ENCODE measurements at regions not wholly inside any gene's neighbourhood (a gene's known extent, or its start where the extent isn't known, plus 50 kb on each side); places are given as distances from the start of the nearest gene placed in this dataset.

- no peak for DNase-seq (ENCODE audit: low read depth)
- no peak overlapping the region for H3K4me3 ChIP-seq (ENCODE audit: control insufficient read depth, low read depth, low read length)
- TF ChIP-seq CTCF (IDR thresholded peaks at IDR 0.05; ENCODE audit: control insufficient read depth, insufficient read depth, low read depth, low read length, missing control alignments): no peak
Observed at GRCh38 chr2:156037482-156037881, 295.0 kb downstream of the NR4A2 start.

GRCh38 chr2:156031121-156031520 lies 301.4 kb downstream of the NR4A2 start:
- H3K4me3 ChIP-seq (ENCODE audit: control insufficient read depth, low read depth, low read length): no peak overlapping the region
- TF ChIP-seq CTCF (IDR thresholded peaks at IDR 0.05; ENCODE audit: control insufficient read depth, insufficient read depth, low read depth, low read length, missing control alignments): no peak
- no peak for DNase-seq (ENCODE audit: low read depth)

DNA sequence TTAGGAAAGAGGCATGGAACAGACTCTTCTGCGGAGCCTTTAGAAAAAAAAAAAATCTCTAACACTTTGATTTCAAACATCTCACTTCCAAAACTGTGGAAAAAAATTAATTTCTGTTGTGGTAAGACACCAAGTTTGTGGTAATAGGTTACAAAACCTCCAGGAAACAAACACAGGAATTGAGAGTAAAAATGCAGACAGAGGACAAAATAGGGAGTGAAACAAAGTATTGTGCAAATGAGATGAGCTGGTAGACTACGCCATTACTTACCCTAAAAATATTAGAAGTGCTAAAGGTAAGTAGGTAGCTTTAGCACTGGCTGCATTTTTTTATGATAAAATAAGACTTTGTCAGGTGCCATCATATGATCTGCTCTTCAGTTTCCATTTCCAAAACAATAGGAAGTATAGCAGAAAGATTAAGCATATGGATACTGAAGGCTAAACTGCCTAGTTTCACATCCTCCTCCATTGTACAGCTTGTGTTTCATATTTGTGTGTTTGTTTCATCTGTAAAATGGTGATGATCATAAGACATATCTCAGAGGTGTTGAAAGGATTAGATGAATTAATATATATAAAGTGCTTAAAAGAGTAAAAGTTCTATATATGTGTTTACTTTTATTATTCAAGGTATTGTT lies 309.2 kb downstream of the NR4A2 start:
- TF ChIP-seq CTCF (IDR thresholded peaks at IDR 0.05; ENCODE audit: control insufficient read depth, insufficient read depth, low read depth, low read length, missing control alignments): no peak
- DNase-seq (ENCODE audit: low read depth): no peak

DNA sequence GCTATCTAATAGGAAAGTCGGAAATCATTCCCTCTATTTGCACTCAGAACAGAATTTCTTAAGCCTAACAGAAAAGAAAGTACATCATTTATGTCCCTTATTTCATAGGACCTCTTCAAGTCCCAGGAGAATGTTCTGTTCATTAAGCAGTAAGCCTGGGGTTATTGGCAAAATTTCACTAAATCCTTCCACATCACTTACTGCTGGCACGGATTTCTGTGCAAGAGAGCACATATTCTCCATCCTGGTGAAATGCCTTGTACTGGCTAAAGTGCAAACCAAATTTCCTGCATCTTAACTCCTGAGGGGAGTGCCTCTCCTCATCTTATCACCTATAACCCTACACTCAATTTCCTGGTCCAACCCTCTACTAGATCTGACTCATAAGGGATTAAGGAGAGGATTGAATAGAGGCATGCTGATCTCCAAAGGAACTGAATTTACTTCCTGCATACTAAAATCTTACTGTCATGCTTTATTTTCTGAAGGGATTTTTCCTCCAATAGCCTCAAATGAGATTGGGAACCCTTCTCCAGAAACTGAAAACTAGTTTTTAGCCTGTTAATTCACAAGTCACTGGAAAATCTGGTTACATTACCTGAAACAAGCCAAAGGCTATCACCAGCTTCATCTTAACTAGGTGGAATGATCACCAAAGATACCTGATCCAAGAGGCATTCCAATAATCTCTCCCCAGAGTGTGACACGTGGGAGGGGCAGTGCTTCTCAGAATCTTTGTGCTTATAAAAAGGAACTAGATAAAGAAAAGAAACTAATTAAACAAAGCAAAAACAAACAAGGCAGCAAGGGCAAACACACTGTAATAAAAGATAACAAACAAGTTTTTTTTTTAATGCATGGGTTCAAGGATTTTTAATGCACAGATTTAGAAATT lies 311.1 kb downstream of the NR4A2 start:
- no peak for TF ChIP-seq CTCF (IDR thresholded peaks at IDR 0.05; ENCODE audit: control insufficient read depth, insufficient read depth, low read depth, low read length, missing control alignments)
- DNase-seq (ENCODE audit: low read depth): no peak
- H3K4me3 ChIP-seq (ENCODE audit: control insufficient read depth, low read depth, low read length): no peak overlapping the region

More for the DNA sequence above, 309.2 kb downstream of the NR4A2 start:
- no peak overlapping the region for H3K4me3 ChIP-seq (ENCODE audit: control insufficient read depth, low read depth, low read length)

GRCh38 chr2:156019341-156019740 lies 313.2 kb downstream of the NR4A2 start:
- no peak for DNase-seq (ENCODE audit: low read depth)
- no peak for TF ChIP-seq CTCF (IDR thresholded peaks at IDR 0.05; ENCODE audit: control insufficient read depth, insufficient read depth, low read depth, low read length, missing control alignments)
- H3K4me3 ChIP-seq (ENCODE audit: control insufficient read depth, low read depth, low read length): no peak overlapping the region

DNA sequence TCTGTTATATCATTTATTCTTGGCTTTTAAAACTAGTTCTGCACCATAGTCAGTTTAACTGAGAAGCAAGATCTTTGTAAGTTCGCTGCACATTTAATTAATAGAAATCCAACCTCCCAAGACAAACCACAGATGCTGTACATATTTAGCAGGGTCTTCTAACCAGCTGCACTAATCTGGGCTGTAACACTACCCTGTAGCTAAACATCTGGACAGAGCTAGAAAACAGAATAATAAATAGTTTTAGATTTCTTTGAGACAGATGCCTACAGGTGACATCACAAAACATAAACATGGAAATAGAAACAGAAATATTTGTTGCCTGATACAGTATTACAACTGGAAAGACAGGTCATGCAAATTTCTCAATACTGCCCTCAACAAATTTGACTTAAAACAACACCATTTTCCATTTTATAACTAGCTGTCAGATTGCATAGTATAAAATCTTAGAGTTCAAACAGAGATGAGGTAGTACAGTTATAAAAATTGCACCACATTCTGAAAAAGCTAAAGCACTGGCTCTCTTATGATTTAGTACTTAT lies 315.1 kb downstream of the NR4A2 start:
- no peak for TF ChIP-seq CTCF (IDR thresholded peaks at IDR 0.05; ENCODE audit: control insufficient read depth, insufficient read depth, low read depth, low read length, missing control alignments)
- no peak overlapping the region for H3K4me3 ChIP-seq (ENCODE audit: control insufficient read depth, low read depth, low read length)
- no peak for DNase-seq (ENCODE audit: low read depth)

Data from AG09309 (cell line).